Vagina (tissue), 2 donors: ENCODE measurements at regions not wholly inside any gene's neighbourhood (a gene's known extent, or its start where the extent isn't known, plus 50 kb on each side); places are given as distances from the start of the nearest gene placed in this dataset.

Source experiments
- CTCF ChIP-seq, 3 experiments: fragments of 450-650 bp in 2 of 3; fragments of 200-600 bp in 1 of 3; sonication (generic) in 1 of 3; IDR thresholded peaks; one replicate each; pipeline ENCODE4 v1.5.1; 2017 to 2019; ENCODE audit warnings: antibody characterized with exemption in 3 of 3, mild to moderate bottlenecking in 2 of 3, moderate library complexity in 2 of 3
- POLR2A ChIP-seq, 2 donors: fragments of 450-650 bp; IDR thresholded peaks; one replicate each; pipeline ENCODE4 v1.6.1; 2017; ENCODE audit warnings: antibody characterized with exemption in 2 of 2, mild to moderate bottlenecking in 2 of 2, moderate library complexity in 2 of 2
- POLR2AphosphoS5 ChIP-seq, 2 donors: sonication (generic); formaldehyde crosslinking; IDR thresholded peaks; one replicate each; pipeline ENCODE4 v1.9.0; 2017; ENCODE audit warnings: antibody characterized with exemption in 2 of 2, mild to moderate bottlenecking in 2 of 2, low read depth in 1 of 2; ENCODE audit not compliant: insufficient read depth in 1 of 2

GRCh38 chr9:14442956-14443355, 129.0 kb upstream of the NFIB start:
- TF ChIP-seq CTCF (IDR thresholded peaks at IDR 0.05) = no peak
- TF ChIP-seq POLR2AphosphoS5 (IDR thresholded peaks at IDR 0.05; ENCODE audit: insufficient read depth in 1 of 2, low read depth in 1 of 2) = no peak
- no peak for TF ChIP-seq POLR2A (IDR thresholded peaks at IDR 0.05)
